Tibial nerve (tissue), 4 donors: ENCODE measurements at regions not wholly inside any gene's neighbourhood (a gene's known extent, or its start where the extent isn't known, plus 50 kb on each side); places are given as distances from the start of the nearest gene placed in this dataset.
"Not testable (repeated sequence)": the region's sequence is repeated elsewhere in the genome, so short reads cannot be mapped to it uniquely, and the experiment has no call there.

Experiments
- DNase-seq, 2 donors: peaks; one replicate each; pipeline ENCODE4 v3.0.0-alpha.2; 2019; ENCODE audit warnings: low spot score in 2 of 2
- H3K27ac ChIP-seq, 4 donors: fragments of 200-600 bp; sonication (generic) in 3 of 4; one replicate each; pipeline ENCODE4 v1.5.1; 2017 to 2019; ENCODE audit warnings: mild to moderate bottlenecking in 1 of 4
- H3K27me3 ChIP-seq, 2 donors: fragments of 200-600 bp; sonication (generic) in 1 of 2; one replicate each; pipeline versions ENCODE4 v1.5.1 to v1.6.0; 2017 to 2019
- H3K36me3 ChIP-seq, 3 donors: fragments of 200-600 bp; sonication (generic); one replicate each; pipeline ENCODE4 v1.5.1; 2018 to 2019
- H3K4me1 ChIP-seq, 4 donors: fragments of 200-600 bp; sonication (generic) in 3 of 4; one replicate each; pipeline ENCODE4 v1.5.1; 2017 to 2019
- H3K4me3 ChIP-seq, 4 donors: fragments of 200-600 bp; sonication (generic) in 3 of 4; one replicate each; pipeline ENCODE4 v1.5.1; 2017 to 2019; ENCODE audit warnings: mild to moderate bottlenecking in 1 of 4, moderate library complexity in 1 of 4
- H3K9me3 ChIP-seq, 4 donors: fragments of 200-600 bp; sonication (generic) in 3 of 4; one replicate each; pipeline ENCODE4 v1.5.1; 2017 to 2019
- CTCF ChIP-seq, 5 experiments: fragments of 200-600 bp in 3 of 5; fragments of 450-650 bp in 2 of 5; sonication (generic) in 3 of 5; IDR thresholded peaks; one replicate each; pipeline ENCODE4 v1.5.1; 2016 to 2019; ENCODE audit warnings: antibody characterized with exemption in 5 of 5, mild to moderate bottlenecking in 3 of 5, moderate library complexity in 2 of 5
- EP300 ChIP-seq, 2 donors: sonication (generic); formaldehyde crosslinking; IDR thresholded peaks; one replicate each; pipeline ENCODE4 v1.6.1; 2017; ENCODE audit warnings: antibody characterized with exemption in 2 of 2, mild to moderate bottlenecking in 1 of 2
- POLR2A ChIP-seq, 2 donors: fragments of 450-650 bp; IDR thresholded peaks; one replicate each; pipeline ENCODE4 v1.6.1; 2017; ENCODE audit warnings: antibody characterized with exemption in 2 of 2, mild to moderate bottlenecking in 2 of 2, moderate library complexity in 2 of 2
- WGBS, 2 donors: methylation state at CpG; one replicate each; pipeline ENCODE4 v1.1.5; 2018; 5-methylcytosine and 5-hydroxymethylcytosine counted together

- 73 to 75% methylated on average over 20 of the region's 20 CpGs for WGBS, 2 donors
- no peak for DNase-seq
- no peak overlapping the region for H3K27ac ChIP-seq
These were observed 480.8 kb downstream of the SPATA31A7 start for GRCh38 chr9:61670616-61671015.

GRCh38 chr9:61671276-61671973 lies 481.6 kb downstream of the SPATA31A7 start:
- TF ChIP-seq POLR2A (IDR thresholded peaks at IDR 0.05) = no peak
- no peak for TF ChIP-seq EP300 (IDR thresholded peaks at IDR 0.05)
- TF ChIP-seq CTCF (IDR thresholded peaks at IDR 0.05) = no peak
- Histone ChIP-seq H3K4me3 (no peak overlapping the region), H3K9me3 (peaks cover 0 to 55% (median 0%) of the 10 kb centered on the region in 4 donors), H3K4me1 (no peaks in the 10 kb centered on the region), H3K36me3 (no peaks in the 10 kb centered on the region), H3K27me3 (no peaks in the 10 kb centered on the region), H3K27ac (no peak overlapping the region)
- WGBS, 2 donors = 74 to 88% methylated on average over 37 to 41 of the region's 46 CpGs
- DNase-seq = no peak

More at GRCh38 chr9:61670616-61671015, 480.8 kb downstream of the SPATA31A7 start:
- H3K9me3 ChIP-seq = peaks cover 0 to 55% (median 0%) of the 10 kb centered on the region in 4 donors
- H3K4me1 ChIP-seq = no peaks in the 10 kb centered on the region
- no peak for TF ChIP-seq POLR2A (IDR thresholded peaks at IDR 0.05)
- no peak for TF ChIP-seq CTCF (IDR thresholded peaks at IDR 0.05)
- H3K36me3 ChIP-seq = no peaks in the 10 kb centered on the region
- H3K4me3 ChIP-seq = no peak overlapping the region
- H3K27me3 ChIP-seq = no peaks in the 10 kb centered on the region

DNA sequence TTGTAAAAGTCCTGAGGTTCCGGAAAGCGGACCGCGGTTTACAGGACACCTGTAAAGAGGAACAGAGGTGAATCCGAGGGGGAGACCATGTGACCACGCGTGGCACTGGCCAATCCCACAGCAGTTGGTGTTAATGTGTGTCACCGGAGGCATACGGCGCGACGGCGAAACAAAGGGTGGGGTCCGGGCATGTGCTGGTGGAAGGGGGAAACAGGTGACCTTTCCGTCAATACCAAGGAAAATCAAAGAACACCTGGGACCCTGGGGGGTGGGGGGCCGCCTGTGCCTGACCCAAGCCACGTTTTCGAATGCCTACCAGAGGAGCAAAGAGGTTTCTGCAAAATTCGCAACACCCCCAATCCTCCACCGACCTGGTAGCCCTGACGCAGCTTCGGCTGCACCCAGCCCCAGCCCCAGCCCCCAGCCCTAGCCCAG lies 482.3 kb downstream of the SPATA31A7 start:
- DNase-seq, H3K27me3 ChIP-seq, H3K4me1 ChIP-seq, H3K36me3 ChIP-seq, H3K27ac ChIP-seq, H3K4me3 ChIP-seq: not testable (repeated sequence)
- WGBS, 2 donors = 81% methylated on average over 22 of the region's 22 CpGs
- peaks cover 0 to 50% (median 0%) of the 10 kb centered on the region in 4 donors for H3K9me3 ChIP-seq

- WGBS, 2 donors = 76 to 83% methylated on average over 15 to 16 of the region's 16 CpGs
- H3K4me3 ChIP-seq, H3K36me3 ChIP-seq, DNase-seq, H3K27ac ChIP-seq, H3K27me3 ChIP-seq, H3K4me1 ChIP-seq: not testable (repeated sequence)
- peaks cover 0 to 44% (median 0%) of the 10 kb centered on the region in 4 donors for H3K9me3 ChIP-seq
These were observed 482.9 kb downstream of the SPATA31A7 start for GRCh38 chr9:61672645-61673167.

- no peak for TF ChIP-seq POLR2A (IDR thresholded peaks at IDR 0.05)
- TF ChIP-seq CTCF (IDR thresholded peaks at IDR 0.05) = no peak
- no peak for TF ChIP-seq EP300 (IDR thresholded peaks at IDR 0.05)
- DNase-seq = no peak
These were observed 483.4 kb downstream of the SPATA31A7 start for GRCh38 chr9:61673247-61673646.

GRCh38 chr9:61673664-61674381 lies 484.0 kb downstream of the SPATA31A7 start:
- Histone ChIP-seq H3K4me1 (no peaks in the 10 kb centered on the region), H3K27ac (no peak overlapping the region), H3K9me3 (peaks cover 0 to 33% (median 0%) of the 10 kb centered on the region in 4 donors), H3K4me3 (no peak overlapping the region), H3K27me3 (no peaks in the 10 kb centered on the region), H3K36me3 (no peaks in the 10 kb centered on the region)
- 74 to 80% methylated on average over 34 to 39 of the region's 39 CpGs for WGBS, 2 donors
- DNase-seq = no peak
- no peak for TF ChIP-seq EP300 (IDR thresholded peaks at IDR 0.05)
- no peak for TF ChIP-seq CTCF (IDR thresholded peaks at IDR 0.05)
- no peak for TF ChIP-seq POLR2A (IDR thresholded peaks at IDR 0.05)

More at GRCh38 chr9:61673247-61673646, 483.4 kb downstream of the SPATA31A7 start:
- H3K36me3 ChIP-seq = no peaks in the 10 kb centered on the region
- H3K27me3 ChIP-seq = no peaks in the 10 kb centered on the region
- H3K4me1 ChIP-seq = no peaks in the 10 kb centered on the region
- H3K4me3 ChIP-seq = no peak overlapping the region
- no peak overlapping the region for H3K27ac ChIP-seq
- WGBS, 2 donors = 77 to 80% methylated on average over 13 of the region's 13 CpGs
- peaks cover 0 to 39% (median 0%) of the 10 kb centered on the region in 4 donors for H3K9me3 ChIP-seq
